ENCODE measurements at regions not wholly inside any gene's neighbourhood (a gene's known extent, or its start where the extent isn't known, plus 50 kb on each side); places are given as distances from the start of the nearest gene placed in this dataset.

- H3K79me2 ChIP-seq (ENCODE audit: insufficient read depth): no peaks in the 10 kb centered on the region
- H3K9me3 ChIP-seq: no peaks in the 10 kb centered on the region
- no peak overlapping the region for H3K9ac ChIP-seq
- H3K4me1 ChIP-seq (ENCODE audit: control insufficient read depth in 1 of 2, insufficient read depth in 2 of 2, low read depth in 1 of 2, low read length in 1 of 2): no peaks in the 10 kb centered on the region; a peak in 1 of 4 replicates
- H3K9me2 ChIP-seq: no peaks in the 10 kb centered on the region
- ChIA-PET CTCF (interaction anchor here (0.9 kb wide), 1 partner anchor 30 kb away, joined by 3 read pairs; no protein-coding TSS in a partner anchor), POLR2A (no interaction called here)
- H3K27me3 ChIP-seq (ENCODE audit: insufficient read depth): no peaks in the 10 kb centered on the region
- no peaks in the 10 kb centered on the region for H3K36me3 ChIP-seq (replicated peaks in 1 of 2; ENCODE audit: control insufficient read depth in 1 of 2, insufficient read depth in 2 of 2, low read length in 1 of 2)
- no peak overlapping the region for H3K27ac ChIP-seq (ENCODE audit: low read depth in 2 of 2, low read length in 1 of 2)
- no peaks in the 10 kb centered on the region for H4K20me1 ChIP-seq (ENCODE audit: insufficient read depth)
- no peak overlapping the region for H3K4me3 ChIP-seq (ENCODE audit: low read depth in 2 of 2, low read length in 1 of 2)
- no peak for DNase-seq
- H3K4me2 ChIP-seq: no peak overlapping the region
- H3F3A ChIP-seq (replicated peaks; ENCODE audit: insufficient read depth): peaks cover 3% of the 10 kb centered on the region
- 39% methylated on average over 13 of the region's 14 CpGs for WGBS (ENCODE audit: low lambda C conversion rate)
- no peak overlapping the region for H2AFZ ChIP-seq (ENCODE audit: low read depth)
- TF ChIP-seq POLR2AphosphoS5 (IDR thresholded peaks at IDR 0.05; ENCODE audit: low read depth, low read length): no peak
- TF ChIP-seq FOXM1 (IDR thresholded peaks at IDR 0.05; ENCODE audit: low read depth): no peak
- no peak for TF ChIP-seq RFX5 (IDR thresholded peaks at IDR 0.05; ENCODE audit: low read length)
- TF ChIP-seq SMC3 (IDR thresholded peaks at IDR 0.05; ENCODE audit: low read depth, low read length): no peak
- TF ChIP-seq TAF1 (IDR thresholded peaks at IDR 0.05; ENCODE audit: borderline replicate concordance, low read depth, low read length): no peak
- no peak for TF ChIP-seq FOSL2 (IDR thresholded peaks at IDR 0.05; ENCODE audit: borderline replicate concordance, low read depth)
- no peak for TF ChIP-seq RCOR1 (IDR thresholded peaks at IDR 0.05; ENCODE audit: low read length)
- TF ChIP-seq PBX3 (IDR thresholded peaks at IDR 0.05): no peak
- TF ChIP-seq ZBTB33 (IDR thresholded peaks at IDR 0.05; ENCODE audit: borderline replicate concordance, low read depth): no peak
These were observed 627.5 kb downstream of the BUD13 start for GRCh38 chr11:116145187-116145865.

GRCh38 chr11:116144387-116144958 is 628.3 kb downstream of the BUD13 start:
- DNase-seq: no peak
- POLR2A ChIA-PET: no interaction called here
- Histone ChIP-seq H3K4me3 (ENCODE audit: low read depth in 2 of 2, low read length in 1 of 2) (no peak overlapping the region), H3K36me3 (replicated peaks in 1 of 2; ENCODE audit: control insufficient read depth in 1 of 2, insufficient read depth in 2 of 2, low read length in 1 of 2) (no peaks in the 10 kb centered on the region), H3K27ac (ENCODE audit: low read depth in 2 of 2, low read length in 1 of 2) (no peak overlapping the region), H3K27me3 (ENCODE audit: insufficient read depth) (no peaks in the 10 kb centered on the region), H4K20me1 (ENCODE audit: insufficient read depth) (no peaks in the 10 kb centered on the region), H3K4me2 (no peak overlapping the region), H3K9me2 (no peaks in the 10 kb centered on the region), H3K9me3 (no peaks in the 10 kb centered on the region), H3K79me2 (ENCODE audit: insufficient read depth) (no peaks in the 10 kb centered on the region), H3K4me1 (ENCODE audit: control insufficient read depth in 1 of 2, insufficient read depth in 2 of 2, low read depth in 1 of 2, low read length in 1 of 2) (peaks cover 0 to 2% of the 10 kb centered on the region in 2 experiments; a peak in 1 of 4 replicates), H2AFZ (ENCODE audit: low read depth) (no peak overlapping the region), H3F3A (replicated peaks; ENCODE audit: insufficient read depth) (no peaks in the 10 kb centered on the region), H3K9ac (no peak overlapping the region)
- no peak for TF ChIP-seq POLR2AphosphoS5 (IDR thresholded peaks at IDR 0.05; ENCODE audit: low read depth, low read length)
- no peak for TF ChIP-seq CTCF (IDR thresholded peaks at IDR 0.05)
- TF ChIP-seq FOXM1 (IDR thresholded peaks at IDR 0.05; ENCODE audit: low read depth): no peak
- TF ChIP-seq PBX3 (IDR thresholded peaks at IDR 0.05): no peak
- TF ChIP-seq MAX (IDR thresholded peaks at IDR 0.05; ENCODE audit: low read depth): no peak
- TF ChIP-seq RCOR1 (IDR thresholded peaks at IDR 0.05; ENCODE audit: low read length): no peak
- no peak for TF ChIP-seq EZH2phosphoT487 (IDR thresholded peaks at IDR 0.05; ENCODE audit: borderline replicate concordance, low read depth)
- TF ChIP-seq GABPA (IDR thresholded peaks at IDR 0.05; ENCODE audit: low read depth): no peak
- CTCF ChIA-PET: no interaction called here
- WGBS (ENCODE audit: low lambda C conversion rate): 60% methylated on average over 13 of the region's 17 CpGs

Measured in SK-N-SH (cell line).